ENCODE measurements at regions not wholly inside any gene's neighbourhood (a gene's known extent, or its start where the extent isn't known, plus 50 kb on each side); places are given as distances from the start of the nearest gene placed in this dataset.

DNA sequence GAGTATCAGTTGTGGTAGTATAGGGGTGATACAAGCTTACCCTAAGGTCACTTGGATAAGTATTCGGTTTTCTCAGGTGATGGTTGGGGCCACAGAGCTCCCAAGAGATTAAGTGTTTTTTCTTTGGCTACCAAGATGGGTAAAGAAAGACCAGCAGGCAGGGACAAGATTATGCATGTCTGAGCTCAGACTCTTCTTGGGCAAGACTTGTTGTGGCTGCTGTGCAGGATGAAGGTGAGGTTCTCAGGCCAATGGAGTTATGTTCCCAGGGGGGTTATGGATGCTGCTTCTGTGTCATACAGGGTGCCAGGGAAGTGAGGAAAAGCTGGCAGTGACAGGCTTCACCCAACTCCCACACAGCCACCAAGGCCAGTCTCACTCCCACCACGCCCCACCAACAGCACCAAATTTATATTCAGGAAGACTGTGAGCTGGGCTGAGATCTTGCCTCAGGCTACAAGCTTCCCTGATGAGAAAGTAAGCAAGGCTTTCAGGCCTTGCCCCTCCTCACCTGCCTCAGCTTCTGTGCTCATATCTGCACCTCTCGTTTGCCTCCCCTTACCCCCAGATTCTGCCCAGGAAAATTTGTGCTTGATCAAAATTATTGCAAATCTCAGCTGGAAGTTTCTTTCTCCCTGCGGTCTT lies 511.8 kb upstream of the SLITRK1 start:
- TF ChIP-seq POLR2A (IDR thresholded peaks at IDR 0.05; ENCODE audit: low read depth, low read length) (no peak), POLR2AphosphoS5 (IDR thresholded peaks at IDR 0.05; ENCODE audit: low read depth, low read length) (no peak), TAF1 (IDR thresholded peaks at IDR 0.05; ENCODE audit: borderline replicate concordance, low read depth, low read length) (no peak)
